ENCODE measurements at regions not wholly inside any gene's neighbourhood (a gene's known extent, or its start where the extent isn't known, plus 50 kb on each side); places are given as distances from the start of the nearest gene placed in this dataset.

- no peak for DNase-seq (ENCODE audit: low spot score)
These were observed 348.7 kb downstream of the ZIC1 start for GRCh38 chr3:147757866-147758265.

- DNase-seq (ENCODE audit: low spot score), result no peak
These were observed 349.6 kb downstream of the ZIC1 start for GRCh38 chr3:147758771-147759170.

- no peak for DNase-seq (ENCODE audit: low spot score)
These were observed 350.9 kb downstream of the ZIC1 start for GRCh38 chr3:147760085-147760484.

GRCh38 chr3:147760941-147761340 is 351.8 kb downstream of the ZIC1 start:
- no peak for DNase-seq (ENCODE audit: low spot score)

GRCh38 chr3:147773116-147773630 is 364.0 kb downstream of the ZIC1 start:
- no peak for DNase-seq (ENCODE audit: low spot score)

GRCh38 chr3:147775411-147775810 is 366.2 kb downstream of the ZIC1 start:
- no peak for DNase-seq (ENCODE audit: low spot score)

- no peak for DNase-seq (ENCODE audit: low spot score)
These were observed 366.8 kb downstream of the ZIC1 start for GRCh38 chr3:147775816-147776530.

GRCh38 chr3:147793841-147794240 is 384.7 kb downstream of the ZIC1 start:
- DNase-seq (ENCODE audit: low spot score), result no peak

- no peak for DNase-seq (ENCODE audit: low spot score)
These were observed 385.4 kb downstream of the ZIC1 start for GRCh38 chr3:147794596-147794995.

- DNase-seq (ENCODE audit: low spot score), result no peak
These were observed 386.3 kb downstream of the ZIC1 start for GRCh38 chr3:147795418-147795817.

- no peak for DNase-seq (ENCODE audit: low spot score)
These were observed 387.9 kb downstream of the ZIC1 start for GRCh38 chr3:147797095-147797494.

- no peak for DNase-seq (ENCODE audit: low spot score)
These were observed 390.4 kb downstream of the ZIC1 start for GRCh38 chr3:147799601-147800000.

- no peak for DNase-seq (ENCODE audit: low spot score)
These were observed 398.6 kb downstream of the ZIC1 start for GRCh38 chr3:147807776-147808175.

GRCh38 chr3:147809206-147809605 is 400.0 kb downstream of the ZIC1 start:
- no peak for DNase-seq (ENCODE audit: low spot score)

GRCh38 chr3:147812186-147812911 is 403.2 kb downstream of the ZIC1 start:
- DNase-seq (ENCODE audit: low spot score), result no peak

- no peak for DNase-seq (ENCODE audit: low spot score)
These were observed 404.1 kb downstream of the ZIC1 start for GRCh38 chr3:147813256-147813655.

GRCh38 chr3:147816752-147817151 is 407.6 kb downstream of the ZIC1 start:
- no peak for DNase-seq (ENCODE audit: low spot score)

- no peak for DNase-seq (ENCODE audit: low spot score)
These were observed 423.4 kb downstream of the ZIC1 start for GRCh38 chr3:147832611-147833010.

GRCh38 chr3:147836330-147836729 is 427.2 kb downstream of the ZIC1 start:
- DNase-seq (ENCODE audit: low spot score), result no peak

- DNase-seq (ENCODE audit: low spot score), result no peak
These were observed 429.5 kb downstream of the ZIC1 start for GRCh38 chr3:147838652-147839051.

GRCh38 chr3:147843331-147843730 is 434.2 kb downstream of the ZIC1 start:
- no peak for DNase-seq (ENCODE audit: low spot score)

GRCh38 chr3:147846293-147846692 is 437.1 kb downstream of the ZIC1 start:
- no peak for DNase-seq (ENCODE audit: low spot score)

GRCh38 chr3:147846854-147847478 is 437.8 kb downstream of the ZIC1 start:
- no peak for DNase-seq (ENCODE audit: low spot score)

Measured in Ammon's horn (tissue), 1 donor.